GM23338 (cell line): ENCODE measurements at regions not wholly inside any gene's neighbourhood (a gene's known extent, or its start where the extent isn't known, plus 50 kb on each side); places are given as distances from the start of the nearest gene placed in this dataset.

ENCODE experiments used
- ATAC-seq: fragments of 200-7000 bp; cut with Tn5 transposase; 3 replicates; pipeline ENCODE4 v1.9.1; 2020
- DNase-seq: peaks from one replicate; pipeline ENCODE4 v3.0.0-alpha.2; 2015; ENCODE audit warnings: low spot score
- H2AFZ ChIP-seq: fragments of 200-600 bp; sonication (generic); 2 replicates; pipeline ENCODE4 v1.8.0; 2016; ENCODE audit warnings: antibody characterized with exemption, mild to moderate bottlenecking, moderate library complexity
- H3F3A ChIP-seq: fragments of 200-600 bp; sonication (generic); replicated peaks from 2 replicates; pipeline ENCODE4 v1.8.0; 2017; ENCODE audit warnings: antibody characterized with exemption, mixed run types, low read depth
- H3K27ac ChIP-seq: fragments of 200-600 bp; sonication (generic); 2 replicates; pipeline ENCODE4 v1.6.1; 2016; ENCODE audit warnings: low read depth
- H3K27me3 ChIP-seq: fragments of 200-600 bp; sonication (generic); 2 replicates; pipeline ENCODE4 v1.8.0; 2016; ENCODE audit warnings: mild to moderate bottlenecking, mixed run types, moderate library complexity; ENCODE audit not compliant: insufficient read depth
- H3K36me3 ChIP-seq: fragments of 200-600 bp; sonication (generic); 2 replicates; pipeline ENCODE4 v1.8.0; 2016; ENCODE audit warnings: mild to moderate bottlenecking; ENCODE audit not compliant: insufficient read depth
- H3K4me1 ChIP-seq: fragments of 200-600 bp; sonication (generic); 2 replicates; pipeline ENCODE4 v1.8.0; 2016; ENCODE audit warnings: mild to moderate bottlenecking, moderate library complexity; ENCODE audit not compliant: insufficient read depth
- H3K4me2 ChIP-seq: fragments of 200-600 bp; sonication (generic); 2 replicates; pipeline ENCODE4 v1.7.1; 2017; ENCODE audit warnings: mixed run types
- H3K4me3 ChIP-seq: fragments of 200-600 bp; sonication (generic); 2 replicates; pipeline ENCODE4 v1.6.1; 2016; ENCODE audit warnings: mixed run types
- H3K79me2 ChIP-seq: fragments of 200-600 bp; sonication (generic); replicated peaks from 2 replicates; pipeline ENCODE4 v1.8.0; 2017; ENCODE audit warnings: mild to moderate bottlenecking; ENCODE audit not compliant: insufficient read depth
- H3K9me2 ChIP-seq: fragments of 200-600 bp; sonication (generic); 2 replicates; pipeline ENCODE4 v1.8.0; 2017; ENCODE audit not compliant: insufficient read depth
- H4K20me1 ChIP-seq: fragments of 200-600 bp; sonication (generic); replicated peaks from 2 replicates; pipeline ENCODE4 v1.8.0; 2017; ENCODE audit warnings: mild to moderate bottlenecking; ENCODE audit not compliant: insufficient read depth
- H3K27ac Mint-ChIP-seq: 2 replicates; pipeline ENCODE4 v1.8.0; 2020; ENCODE audit warnings: inconsistent platforms, mild to moderate bottlenecking, moderate library complexity, mixed read lengths
- H3K27me3 Mint-ChIP-seq: 3 replicates; pipeline ENCODE4 v1.8.0; 2022; ENCODE audit warnings: low read depth, mild to moderate bottlenecking, moderate library complexity, mixed read lengths, inconsistent platforms; ENCODE audit not compliant: insufficient read depth, poor library complexity
- H3K36me3 Mint-ChIP-seq: 3 replicates; pipeline ENCODE4 v1.8.0; 2021; ENCODE audit warnings: low read depth, mild to moderate bottlenecking, inconsistent platforms, moderate library complexity, mixed read lengths
- H3K4me1 Mint-ChIP-seq: 3 replicates; pipeline ENCODE4 v1.8.0; 2020; ENCODE audit warnings: mild to moderate bottlenecking, inconsistent platforms, mixed read lengths
- H3K4me3 Mint-ChIP-seq: 3 replicates; pipeline ENCODE4 v1.8.0; 2021; ENCODE audit warnings: moderate library complexity, mild to moderate bottlenecking, inconsistent platforms, mixed read lengths
- H3K9me3 Mint-ChIP-seq: 3 replicates; pipeline ENCODE4 v1.8.0; 2020; ENCODE audit warnings: moderate library complexity, mild to moderate bottlenecking, inconsistent platforms, mixed read lengths
- CREB1 ChIP-seq: fragments of 250-450 bp; sonication (Bioruptor Pico); IDR thresholded peaks from 2 replicates; pipeline ENCODE4 v1.5.0; 2020; ENCODE audit warnings: low read depth, mild to moderate bottlenecking, moderate library complexity
- CTCF ChIP-seq, 2 experiments: fragments of 200-600 bp in 1 of 2; sonication (generic) in 1 of 2; conservative IDR thresholded peaks; 2 replicates each; pipeline versions ENCODE4 v1.5.1 to v1.6.1; 2016 to 2017; ENCODE audit warnings: antibody characterized with exemption in 2 of 2, low read depth in 2 of 2, mild to moderate bottlenecking in 2 of 2, moderate library complexity in 1 of 2
- ETS1 ChIP-seq: IDR thresholded peaks from 2 replicates; pipeline ENCODE4 v1.6.1; 2016; ENCODE audit warnings: antibody characterized with exemption
- EZH2 ChIP-seq: fragments of 200-600 bp; sonication (generic); IDR thresholded peaks from one replicate; pipeline ENCODE4 v1.8.0; 2017; ENCODE audit warnings: antibody characterized with exemption, mild to moderate bottlenecking, low read depth; ENCODE audit not compliant: unreplicated experiment
- EZH2phosphoT487 ChIP-seq: fragments of 200-600 bp; sonication (generic); IDR thresholded peaks from one replicate; pipeline ENCODE4 v1.8.1; 2018; ENCODE audit warnings: antibody characterized with exemption; ENCODE audit not compliant: unreplicated experiment
- JUNB ChIP-seq: IDR thresholded peaks from one replicate; pipeline ENCODE4 v1.6.1; 2016; ENCODE audit warnings: antibody characterized with exemption; ENCODE audit not compliant: unreplicated experiment
- NANOG ChIP-seq: IDR thresholded peaks from 2 replicates; pipeline ENCODE4 v1.6.1; 2016; ENCODE audit warnings: antibody characterized with exemption, borderline replicate concordance
- POLR2AphosphoS5 ChIP-seq: IDR thresholded peaks from 2 replicates; pipeline ENCODE4 v1.6.1; 2016; ENCODE audit warnings: antibody characterized with exemption, low read depth
- REST ChIP-seq: IDR thresholded peaks from one replicate; pipeline ENCODE4 v1.6.1; 2018; ENCODE audit warnings: antibody characterized with exemption; ENCODE audit not compliant: unreplicated experiment
- STAT1 ChIP-seq: IDR thresholded peaks from one replicate; pipeline ENCODE4 v1.6.1; 2016; ENCODE audit warnings: antibody characterized with exemption; ENCODE audit not compliant: unreplicated experiment
- ZNF114 ChIP-seq: fragments of 250-450 bp; sonication (Bioruptor Pico); IDR thresholded peaks from 2 replicates; pipeline ENCODE4 v1.5.0; 2020; ENCODE audit warnings: mild to moderate bottlenecking, moderate library complexity
- ZNF331 ChIP-seq: fragments of 250-450 bp; sonication (Bioruptor Pico); IDR thresholded peaks from 2 replicates; pipeline ENCODE4 v1.5.0; 2020; ENCODE audit warnings: low read depth, mild to moderate bottlenecking, moderate library complexity
- ZNF462 ChIP-seq: fragments of 250-450 bp; sonication (Bioruptor Pico); IDR thresholded peaks from 2 replicates; pipeline ENCODE4 v1.5.0; 2020; ENCODE audit warnings: mild to moderate bottlenecking, moderate library complexity

- Mint-ChIP-seq H3K27me3 (peaks cover 2% of the 10 kb centered on the region), H3K9me3 (no peaks in the 10 kb centered on the region), H3K27ac (no peak overlapping the region), H3K4me1 (no peaks in the 10 kb centered on the region), H3K4me3 (no peak overlapping the region), H3K36me3 (no peaks in the 10 kb centered on the region)
- TF ChIP-seq ETS1 (no peak), ZNF114 (no peak), STAT1 (no peak), ZNF331 (no peak), ZNF462 (CRISPR knock-in tag) (no peak), JUNB (no peak), POLR2AphosphoS5 (no peak), EZH2phosphoT487 (no peak), CREB1 (CRISPR knock-in tag) (no peak), NANOG (no peak), CTCF (conservative IDR thresholded peaks at IDR 0.05; ENCODE audit: low read depth in 2 of 2) (no peak), EZH2 (no peak), REST (no peak)
- ATAC-seq (no peak), DNase-seq (no peak)
- Histone ChIP-seq H3K4me2 (no peak overlapping the region), H2AFZ (no peak overlapping the region), H4K20me1 (no peaks in the 10 kb centered on the region), H3K27me3 (no peaks in the 10 kb centered on the region), H3K9me2 (no peaks in the 10 kb centered on the region), H3F3A (no peaks in the 10 kb centered on the region), H3K27ac (no peak overlapping the region), H3K4me1 (no peaks in the 10 kb centered on the region), H3K36me3 (no peaks in the 10 kb centered on the region), H3K79me2 (no peaks in the 10 kb centered on the region), H3K4me3 (no peak overlapping the region)
Measured at GRCh38 chr6:82436740-82437139, 73.1 kb downstream of the TPBG start.
